GM19023 (cell line): ENCODE measurements at regions not wholly inside any gene's neighbourhood (a gene's known extent, or its start where the extent isn't known, plus 50 kb on each side); places are given as distances from the start of the nearest gene placed in this dataset.
"Not testable (repeated sequence)": the region's sequence is repeated elsewhere in the genome, so short reads cannot be mapped to it uniquely, and the experiment has no call there.

Experiments
- ATAC-seq: cut with Tn5 transposase; IDR thresholded peaks from one replicate; pipeline ENCODE4 v1.9.1; 2021; ENCODE audit warnings: mild to moderate bottlenecking, moderate library complexity; ENCODE audit not compliant: unreplicated experiment

GRCh38 chr3:197431346-197431910, 124.3 kb downstream of the BDH1 start:
- ATAC-seq = no peak

GRCh38 chr3:197430934-197431333, 124.8 kb downstream of the BDH1 start:
- ATAC-seq = no peak

DNA sequence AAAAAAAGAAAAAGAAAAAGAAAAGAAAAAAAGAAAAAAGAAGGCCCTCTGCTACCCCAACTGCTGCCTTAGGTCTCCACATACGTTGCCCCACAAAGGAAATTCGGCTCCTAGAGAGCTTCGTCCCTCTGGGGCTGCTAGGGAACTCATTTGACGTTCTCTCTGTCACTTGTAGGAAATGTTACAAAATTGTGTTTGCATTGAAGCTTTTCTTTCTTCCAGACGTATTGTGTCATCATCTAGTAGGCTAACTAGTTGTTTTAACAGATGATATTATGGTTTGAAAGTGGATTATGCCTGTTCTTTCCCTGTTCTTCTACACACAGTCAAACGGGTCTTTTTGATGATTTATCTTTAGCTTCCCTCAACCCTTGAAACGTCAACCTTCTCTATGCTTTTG, 125.3 kb downstream of the BDH1 start:
- ATAC-seq = no peak

GRCh38 chr3:197428952-197429351, 126.8 kb downstream of the BDH1 start:
- ATAC-seq = no peak

DNA sequence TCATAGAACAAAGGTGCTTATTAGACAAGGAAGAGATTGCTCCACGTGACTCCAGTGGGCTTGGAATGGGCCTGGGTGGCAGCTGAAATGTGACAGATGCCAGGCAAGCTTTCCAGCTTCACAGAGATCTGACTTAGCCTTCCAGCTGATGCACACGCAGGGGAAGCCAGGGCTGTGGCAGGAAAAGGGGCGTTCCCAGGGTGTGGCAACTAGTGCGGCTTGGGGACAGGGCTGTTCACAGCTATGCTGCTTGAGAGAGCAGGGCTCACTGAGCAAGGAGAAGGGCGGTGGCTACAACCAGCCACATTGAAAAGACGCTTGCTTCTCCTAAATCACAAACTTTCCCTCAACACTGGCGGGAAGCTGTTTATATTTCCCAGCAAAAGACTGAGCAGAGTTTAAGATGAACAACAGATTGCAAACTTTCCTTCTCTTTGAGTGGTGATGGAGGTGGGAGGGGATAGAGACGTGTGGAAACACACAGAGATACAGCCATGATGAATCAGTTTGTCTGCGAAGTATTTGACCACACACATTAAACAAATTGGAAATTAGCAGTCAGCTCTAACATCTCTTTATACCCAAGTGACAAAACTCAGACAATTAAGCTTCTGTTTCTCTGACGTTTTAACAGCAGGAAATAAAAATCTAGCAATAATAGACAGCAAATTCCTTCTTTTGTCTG, 127.5 kb downstream of the BDH1 start:
- ATAC-seq = no peak

DNA sequence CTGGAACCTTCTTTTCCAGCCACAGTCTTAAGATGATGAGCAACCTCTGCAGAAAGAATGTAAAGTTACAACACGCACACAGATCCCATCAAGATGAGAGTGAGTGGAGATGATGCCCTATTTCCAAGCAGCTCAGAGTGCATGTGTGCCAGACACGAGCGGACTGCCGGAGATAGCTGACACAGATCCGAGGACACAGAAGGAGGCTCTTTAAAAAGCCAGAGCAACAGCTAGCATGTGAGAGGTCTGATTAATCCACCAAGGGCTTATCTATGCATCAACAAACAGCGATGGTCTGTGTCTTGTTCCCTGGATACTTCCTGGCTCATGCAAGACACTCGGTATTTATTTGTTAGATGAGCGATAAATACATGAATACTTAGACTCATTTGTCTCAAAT, 128.6 kb upstream of the DLG1 start:
- ATAC-seq = no peak

DNA sequence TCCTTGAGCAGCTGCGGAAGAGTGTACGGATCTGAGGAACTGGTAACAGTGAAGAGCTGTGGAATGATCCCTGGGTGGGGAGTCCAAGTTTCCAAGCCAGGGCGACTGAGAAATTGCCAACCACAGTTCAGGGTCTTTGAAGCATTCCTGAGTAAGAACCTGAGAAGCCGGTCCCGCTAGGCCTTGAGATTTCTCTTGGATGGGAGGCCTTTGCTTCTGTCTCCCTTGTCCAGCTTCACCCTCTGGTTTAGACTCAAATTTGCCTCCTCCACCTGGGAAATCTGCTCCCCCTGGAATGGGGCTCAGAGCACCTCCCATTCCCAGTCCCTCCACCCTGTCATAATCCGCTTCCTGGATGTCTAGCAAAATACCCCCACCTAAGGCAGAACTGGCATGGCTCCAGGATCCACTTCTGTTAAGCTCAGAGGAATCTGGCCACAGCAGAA, 127.7 kb upstream of the DLG1 start:
- ATAC-seq = no peak

DNA sequence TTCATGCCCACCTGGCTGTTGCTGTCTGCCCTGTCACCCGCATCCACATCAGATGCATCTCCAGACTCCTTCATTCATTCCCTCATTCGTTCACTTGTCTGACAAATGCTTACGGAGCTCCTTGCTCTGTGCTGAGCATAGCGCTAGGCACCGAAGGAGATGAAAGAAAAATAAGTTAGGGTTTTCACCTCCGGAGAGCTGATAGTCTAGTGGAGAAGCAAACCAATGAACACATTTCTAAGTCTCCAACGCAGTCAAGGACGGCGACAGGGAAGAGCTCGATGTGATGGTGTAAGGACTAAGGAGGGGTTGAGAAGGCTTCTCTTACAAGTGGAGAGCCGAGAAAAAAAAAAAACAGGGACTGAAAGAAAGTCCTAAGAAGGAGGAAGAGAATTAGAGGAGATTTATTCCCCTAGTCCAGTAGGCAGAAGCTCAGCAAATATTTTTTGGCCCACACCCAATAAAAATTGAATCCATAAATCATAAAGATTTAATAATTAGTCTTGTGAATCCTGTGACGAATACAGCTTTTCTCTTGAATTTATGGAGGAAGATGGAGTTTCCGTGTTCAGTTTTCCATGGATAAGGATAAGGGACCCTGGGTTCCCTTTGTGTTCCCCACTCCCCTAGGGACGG, 127.2 kb upstream of the DLG1 start:
- no peak for ATAC-seq

DNA sequence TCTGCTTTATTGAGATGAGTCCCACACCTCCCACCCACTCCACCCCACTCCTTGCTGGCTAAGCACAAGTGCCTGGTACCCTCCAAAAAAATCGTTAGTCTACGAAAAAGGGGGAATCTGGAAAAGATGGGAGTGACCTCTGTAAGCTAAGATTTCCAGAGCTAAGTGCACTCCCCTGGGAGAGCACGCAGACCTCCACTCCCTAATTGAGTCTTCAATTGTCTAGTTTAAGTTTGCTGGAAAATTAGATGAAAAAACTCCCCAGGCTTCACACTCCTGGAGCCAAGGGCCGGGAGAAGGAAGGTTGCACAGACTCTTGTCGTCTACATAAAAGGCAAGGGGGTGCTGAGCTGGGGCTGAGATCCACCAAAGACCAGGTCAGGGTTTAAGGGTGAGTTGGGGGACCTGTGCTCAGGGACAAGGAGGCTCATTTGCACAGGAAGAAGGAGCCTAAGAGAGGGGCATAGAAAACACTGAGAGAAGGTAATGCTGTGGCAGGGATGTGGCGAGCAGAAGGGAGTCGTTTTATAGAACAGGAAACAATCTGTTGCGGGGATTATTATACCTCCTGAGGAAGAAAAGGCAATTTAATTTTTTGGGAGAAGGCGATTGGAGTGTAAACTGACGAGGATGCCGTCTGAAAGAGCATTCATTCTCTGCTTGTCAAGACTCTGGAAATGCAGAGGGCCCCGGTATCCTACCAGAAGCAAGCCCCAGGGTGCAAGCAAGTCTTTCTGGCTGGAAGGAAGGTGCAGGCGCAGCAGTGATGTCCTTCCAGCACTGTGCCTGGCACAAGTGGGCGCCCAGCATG, 126.5 kb upstream of the DLG1 start:
- ATAC-seq = no peak

DNA sequence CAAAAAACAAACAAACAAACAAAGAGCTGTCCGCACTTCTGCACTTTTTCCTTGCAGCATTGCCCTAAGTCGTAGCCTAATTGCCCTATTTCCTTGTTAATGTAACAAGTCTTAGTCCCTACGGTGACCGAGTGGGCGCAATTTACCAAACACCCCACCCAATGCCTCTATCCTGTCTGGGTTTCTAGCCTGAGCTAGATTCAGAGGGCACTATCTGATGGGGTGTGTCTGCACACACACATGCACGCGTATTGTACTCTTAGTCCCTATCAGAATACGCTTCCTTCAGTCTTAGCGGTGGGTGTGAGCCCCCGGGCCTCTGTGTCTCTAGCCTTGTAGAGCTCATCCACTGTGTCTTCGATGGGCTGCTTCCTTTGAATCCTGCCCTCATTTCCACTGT, 125.9 kb upstream of the DLG1 start:
- ATAC-seq = no peak

- no peak for ATAC-seq
These were observed 125.0 kb upstream of the DLG1 start for GRCh38 chr3:197423376-197423775.

GRCh38 chr3:197422506-197422905, 124.1 kb upstream of the DLG1 start:
- ATAC-seq = no peak

GRCh38 chr3:197421021-197421420, 122.6 kb upstream of the DLG1 start:
- no peak for ATAC-seq

GRCh38 chr3:197420566-197420965, 122.2 kb upstream of the DLG1 start:
- ATAC-seq = no peak

- ATAC-seq = no peak
These were observed 121.7 kb upstream of the DLG1 start for GRCh38 chr3:197420115-197420514.

DNA sequence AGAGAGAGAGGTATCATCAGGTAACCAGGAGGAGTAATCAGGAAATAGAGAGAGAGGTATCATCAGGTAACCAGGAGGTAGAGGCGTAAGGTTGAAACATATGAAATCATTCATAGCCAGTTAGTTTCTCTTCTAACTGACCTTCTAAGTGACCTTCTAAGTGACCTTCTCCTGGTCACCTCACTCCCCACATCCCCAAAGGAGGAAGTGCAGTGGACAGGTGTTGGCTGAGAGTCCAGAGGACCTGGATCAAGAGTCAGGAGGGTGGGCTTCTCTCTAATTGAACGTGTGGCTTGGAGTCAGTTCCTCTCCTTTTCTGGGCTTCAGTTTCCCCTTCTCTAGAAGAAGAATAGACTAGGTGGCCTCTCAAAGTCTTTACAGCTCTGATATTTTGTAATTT, 121.3 kb upstream of the DLG1 start:
- ATAC-seq = no peak

- no peak for ATAC-seq
These were observed 119.7 kb upstream of the DLG1 start for GRCh38 chr3:197417911-197418618.

DNA sequence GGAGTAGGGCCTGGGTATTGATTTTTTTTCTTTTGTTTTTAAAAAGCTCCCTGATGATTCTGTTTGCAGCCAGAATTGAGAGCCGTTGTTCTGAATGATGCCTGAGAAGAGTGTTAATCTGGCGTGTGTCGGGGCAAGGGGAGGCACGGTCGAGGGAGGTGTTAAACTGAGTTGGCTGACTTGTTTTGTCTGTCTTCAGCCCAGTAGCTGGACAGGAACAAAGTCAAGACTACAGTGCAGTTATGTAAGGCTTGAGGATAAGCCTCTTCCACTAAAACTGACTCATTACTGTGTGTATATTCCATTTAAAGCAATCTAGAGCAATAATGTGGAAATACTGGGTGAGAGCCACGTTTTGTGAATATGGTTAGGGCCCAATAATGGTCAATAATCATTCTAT, 119.0 kb upstream of the DLG1 start:
- ATAC-seq = no peak

DNA sequence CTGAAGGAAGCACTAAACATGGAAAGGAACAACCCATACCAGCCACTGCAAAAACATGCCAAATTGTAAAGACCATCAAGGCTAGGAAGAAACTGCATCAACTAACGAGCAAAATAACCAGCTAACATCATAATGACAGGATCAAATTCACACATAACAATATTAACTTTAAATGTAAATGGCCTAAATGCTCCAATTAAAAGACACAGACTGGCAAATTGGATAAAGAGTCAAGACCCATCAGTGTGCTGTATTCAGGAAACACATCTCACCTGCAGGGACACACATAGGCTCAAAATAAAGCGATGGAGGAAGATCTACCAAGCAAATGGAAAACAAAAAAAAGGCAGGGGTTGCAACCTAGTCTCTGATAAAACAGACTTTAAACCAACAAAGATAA, 113.5 kb upstream of the DLG1 start:
- not testable (repeated sequence) for ATAC-seq

GRCh38 chr3:197410170-197410569, 111.8 kb upstream of the DLG1 start:
- ATAC-seq = not testable (repeated sequence)
